Panc1 (cell line): ENCODE measurements at regions not wholly inside any gene's neighbourhood (a gene's known extent, or its start where the extent isn't known, plus 50 kb on each side); places are given as distances from the start of the nearest gene placed in this dataset.

Experiments used
- ATAC-seq: fragments of 200-7000 bp; cut with Tn5 transposase; 2 replicates; pipeline ENCODE4 v1.9.1; 2020; ENCODE audit warnings: mild to moderate bottlenecking, moderate library complexity
- BruUV-seq: library from RNA; stranded (reverse); fragments of 400-500 nt; replicated peaks from 2 replicates; lab custom pipeline; 2021; lab: Mats Ljungman, UMichigan
- CTCF ChIA-PET: fragments of 300-600 bp; sonication (Branson Sonifier 250); formaldehyde crosslinking; loops from one replicate; lab custom pipeline; 2022; ENCODE audit warnings: antibody characterized with exemption; lab: Charles Lee
- POLR2A ChIA-PET: fragments of 300-600 bp; sonication (Branson Sonifier 250); formaldehyde crosslinking; loops from one replicate; lab custom pipeline; 2022; ENCODE audit warnings: antibody characterized with exemption; lab: Charles Lee
- DNase-seq: peaks from one replicate; pipeline ENCODE4 v3.0.0-alpha.2; 2010; ENCODE audit warnings: low read depth, low spot score
- H3K27ac ChIP-seq: 2 replicates; pipeline ENCODE4 v1.5.1; 2011; ENCODE audit warnings: mild to moderate bottlenecking, low read length, inconsistent platforms
- H3K27me3 ChIP-seq: fragments of 200-500 bp; sonication (Bioruptor generic); 2 replicates; pipeline ENCODE4 v1.6.0; 2014; ENCODE audit warnings: low read length, inconsistent platforms; ENCODE audit not compliant: control insufficient read depth, insufficient read depth
- H3K36me3 ChIP-seq: fragments of 200-500 bp; sonication (Bioruptor generic); 2 replicates; pipeline ENCODE4 v1.5.1; 2014; ENCODE audit warnings: inconsistent platforms, mild to moderate bottlenecking, low read length, moderate library complexity; ENCODE audit not compliant: control insufficient read depth, insufficient read depth
- H3K4me1 ChIP-seq: 2 replicates; pipeline ENCODE4 v1.5.1; 2011; ENCODE audit warnings: inconsistent platforms, mild to moderate bottlenecking, low read length, moderate library complexity; ENCODE audit not compliant: control insufficient read depth, insufficient read depth
- H3K4me3 ChIP-seq, 2 experiments: 2 replicates each; pipeline ENCODE4 v1.5.1; 2011 to 2012; ENCODE audit warnings: low read depth in 2 of 2, low read length in 2 of 2, mild to moderate bottlenecking in 2 of 2, inconsistent platforms in 1 of 2, moderate library complexity in 1 of 2
- H3K9me3 ChIP-seq: fragments of 200-500 bp; sonication (Bioruptor generic); 2 replicates; pipeline ENCODE4 v1.5.1; 2014; ENCODE audit warnings: low read depth, mild to moderate bottlenecking, inconsistent platforms, low read length, moderate library complexity; ENCODE audit not compliant: control insufficient read depth, insufficient read depth
- CTCF ChIP-seq: fragments of 450-650 bp; IDR thresholded peaks from 2 replicates; pipeline ENCODE4 v1.5.1; 2017; ENCODE audit warnings: mild to moderate bottlenecking
- POLR2AphosphoS5 ChIP-seq: IDR thresholded peaks from 2 replicates; pipeline ENCODE4 v1.6.1; 2012; ENCODE audit warnings: mild to moderate bottlenecking, low read depth, low read length, moderate library complexity
- SIN3A ChIP-seq: IDR thresholded peaks from 2 replicates; pipeline ENCODE4 v1.6.1; 2012; ENCODE audit warnings: low read depth, mild to moderate bottlenecking, low read length, moderate library complexity, borderline replicate concordance; ENCODE audit not compliant: insufficient read depth
- TCF7L2 ChIP-seq: IDR thresholded peaks from 2 replicates; pipeline ENCODE4 v1.6.1; 2011; ENCODE audit warnings: mild to moderate bottlenecking, low read depth, low read length, inconsistent platforms
- in situ Hi-C: cut with HindIII; loops from 2 replicates; pipeline ENCODE4 v1.10.0; 2016; ENCODE audit warnings: low sequenced_read_pairs, low pct_unique_long_range_greater_than_20kb
- intact Hi-C: fragments of 100-400 bp; cut with micrococcal nuclease; formaldehyde crosslinking; loops from one replicate; pipeline ENCODE4 v1.10.0; 2022; ENCODE audit not compliant: unreplicated experiment
- TF ChIP-seq, protein P1 (sequence below), 2 experiments: IDR thresholded peaks; 2 replicates each; pipeline ENCODE4 v1.6.1; 2011 to 2012; ENCODE audit warnings: low read depth in 2 of 2, control low read depth in 1 of 2, low read length in 1 of 2, mild to moderate bottlenecking in 1 of 2, moderate library complexity in 1 of 2; ENCODE audit not compliant: insufficient read depth in 1 of 2

DNA sequence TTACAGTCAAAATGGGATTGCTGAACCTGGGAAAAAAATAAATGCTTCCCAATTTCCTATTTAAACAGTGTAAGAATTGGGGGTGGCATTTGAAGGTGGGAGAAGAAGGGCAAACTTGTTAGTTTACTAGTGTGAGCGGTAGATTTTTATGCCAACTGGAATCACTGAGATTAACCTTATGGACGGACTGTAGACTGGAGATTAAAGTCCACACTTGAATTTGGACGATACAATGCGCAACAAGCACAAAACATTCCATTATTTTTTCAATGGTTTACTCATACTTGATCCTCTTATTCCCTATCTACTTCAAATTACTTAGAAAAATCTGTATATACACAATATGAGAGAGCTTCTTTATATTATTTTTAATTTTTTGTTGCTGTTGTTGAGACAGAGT is 269.6 kb upstream of the KLF14 start:
- intact Hi-C loops = no loop called here
- in situ Hi-C loops = no loop called here
- no peak overlapping the region; the same call in 1 of the 2 replicates for H3K27ac ChIP-seq
- CTCF ChIA-PET = interaction anchor here (0.7 kb wide), 1 partner anchor 140 kb away, joined by 8 read pairs; no protein-coding TSS in a partner anchor
- H3K36me3 ChIP-seq = no peaks in the 10 kb centered on the region
- peaks cover 37% of the 10 kb centered on the region for H3K4me1 ChIP-seq
- peaks cover 19% of the 10 kb centered on the region; the same call in 1 of the 2 replicates for H3K9me3 ChIP-seq
- BruUV-seq = no TSS peak
- no peaks in the 10 kb centered on the region for H3K27me3 ChIP-seq
- no peak overlapping the region for H3K4me3 ChIP-seq
- TF ChIP-seq TCF7L2 = no peak
- no peak for TF ChIP-seq SIN3A
- TF ChIP-seq, protein P1, sequence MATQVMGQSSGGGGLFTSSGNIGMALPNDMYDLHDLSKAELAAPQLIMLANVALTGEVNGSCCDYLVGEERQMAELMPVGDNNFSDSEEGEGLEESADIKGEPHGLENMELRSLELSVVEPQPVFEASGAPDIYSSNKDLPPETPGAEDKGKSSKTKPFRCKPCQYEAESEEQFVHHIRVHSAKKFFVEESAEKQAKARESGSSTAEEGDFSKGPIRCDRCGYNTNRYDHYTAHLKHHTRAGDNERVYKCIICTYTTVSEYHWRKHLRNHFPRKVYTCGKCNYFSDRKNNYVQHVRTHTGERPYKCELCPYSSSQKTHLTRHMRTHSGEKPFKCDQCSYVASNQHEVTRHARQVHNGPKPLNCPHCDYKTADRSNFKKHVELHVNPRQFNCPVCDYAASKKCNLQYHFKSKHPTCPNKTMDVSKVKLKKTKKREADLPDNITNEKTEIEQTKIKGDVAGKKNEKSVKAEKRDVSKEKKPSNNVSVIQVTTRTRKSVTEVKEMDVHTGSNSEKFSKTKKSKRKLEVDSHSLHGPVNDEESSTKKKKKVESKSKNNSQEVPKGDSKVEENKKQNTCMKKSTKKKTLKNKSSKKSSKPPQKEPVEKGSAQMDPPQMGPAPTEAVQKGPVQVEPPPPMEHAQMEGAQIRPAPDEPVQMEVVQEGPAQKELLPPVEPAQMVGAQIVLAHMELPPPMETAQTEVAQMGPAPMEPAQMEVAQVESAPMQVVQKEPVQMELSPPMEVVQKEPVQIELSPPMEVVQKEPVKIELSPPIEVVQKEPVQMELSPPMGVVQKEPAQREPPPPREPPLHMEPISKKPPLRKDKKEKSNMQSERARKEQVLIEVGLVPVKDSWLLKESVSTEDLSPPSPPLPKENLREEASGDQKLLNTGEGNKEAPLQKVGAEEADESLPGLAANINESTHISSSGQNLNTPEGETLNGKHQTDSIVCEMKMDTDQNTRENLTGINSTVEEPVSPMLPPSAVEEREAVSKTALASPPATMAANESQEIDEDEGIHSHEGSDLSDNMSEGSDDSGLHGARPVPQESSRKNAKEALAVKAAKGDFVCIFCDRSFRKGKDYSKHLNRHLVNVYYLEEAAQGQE (IDR thresholded peaks at IDR 0.05; ENCODE audit: insufficient read depth in 1 of 2, low read depth in 2 of 2, low read length in 1 of 2) = no peak
- no peak for TF ChIP-seq CTCF
- no peak for TF ChIP-seq POLR2AphosphoS5
- DNase-seq (no peak), ATAC-seq (no peak)
- POLR2A ChIA-PET = no interaction called here

DNA sequence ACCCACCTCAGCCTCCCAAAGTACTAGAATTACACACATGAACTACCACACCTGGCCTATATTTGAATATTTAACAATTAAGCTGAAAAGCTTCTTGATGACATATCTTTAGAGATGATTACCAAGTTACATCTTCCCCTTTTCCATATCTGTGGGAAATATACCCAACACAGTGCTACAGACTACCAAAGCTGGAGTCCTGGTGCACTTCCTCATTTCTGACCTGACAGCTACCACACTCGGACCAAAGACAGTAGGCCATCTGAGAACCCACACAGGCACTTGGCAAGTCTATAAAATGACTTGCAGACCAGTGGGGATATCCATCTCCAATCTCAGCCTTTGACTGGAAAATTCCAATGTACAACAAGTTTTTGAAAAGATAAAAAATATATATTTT is 270.4 kb upstream of the KLF14 start:
- H3K4me1 ChIP-seq = peaks cover 38% of the 10 kb centered on the region
- CTCF ChIA-PET = no interaction called here
- POLR2A ChIA-PET = no interaction called here
- ATAC-seq (no peak), DNase-seq (no peak)
- TF ChIP-seq CTCF = no peak
- TF ChIP-seq, protein P1 (IDR thresholded peaks at IDR 0.05; ENCODE audit: insufficient read depth in 1 of 2, low read depth in 2 of 2, low read length in 1 of 2) = no peak
- no peak for TF ChIP-seq TCF7L2
- no peak for TF ChIP-seq SIN3A
- TF ChIP-seq POLR2AphosphoS5 = no peak
- no peak overlapping the region for H3K4me3 ChIP-seq
- no peaks in the 10 kb centered on the region for H3K36me3 ChIP-seq
- peaks cover 19% of the 10 kb centered on the region; the same call in 1 of the 2 replicates for H3K9me3 ChIP-seq
- intact Hi-C loops (no loop called here), in situ Hi-C loops (no loop called here)
- no TSS peak for BruUV-seq
- H3K27ac ChIP-seq = no peak overlapping the region
- H3K27me3 ChIP-seq = no peaks in the 10 kb centered on the region
